ENCODE measurements at regions not wholly inside any gene's neighbourhood (a gene's known extent, or its start where the extent isn't known, plus 50 kb on each side); places are given as distances from the start of the nearest gene placed in this dataset.

DNA sequence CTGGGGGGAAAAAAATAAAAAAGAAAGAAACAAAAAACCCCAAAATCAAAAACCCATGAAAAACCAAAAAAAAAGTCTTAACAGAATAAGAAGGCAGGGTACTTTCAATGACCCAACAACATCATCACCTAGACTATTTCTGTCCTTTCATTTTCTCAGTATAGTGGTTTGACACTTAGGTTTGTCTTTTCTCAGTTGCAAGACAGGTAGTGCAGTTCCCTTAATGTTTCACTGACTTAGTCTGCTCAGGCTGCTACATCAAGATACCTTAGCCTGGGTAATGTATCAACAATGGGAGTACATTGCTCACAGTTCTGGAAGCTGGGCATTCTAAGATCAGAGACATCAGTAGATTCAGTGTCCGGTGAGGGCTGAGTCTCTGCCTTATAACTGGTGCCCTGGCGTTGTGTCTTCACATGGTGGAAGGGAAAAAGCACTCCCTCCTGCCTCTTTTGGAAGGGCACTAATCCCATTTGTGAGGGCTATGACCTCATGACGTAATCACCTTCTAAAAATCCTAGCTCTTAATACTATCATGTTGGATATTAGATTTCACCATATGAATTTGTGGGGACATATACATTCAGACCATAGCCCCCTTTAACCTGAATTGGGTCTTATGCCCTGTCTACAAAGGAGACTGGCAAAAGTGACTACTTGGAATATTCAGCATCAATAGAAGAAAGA, 362.3 kb upstream of the RBFOX1 start:
- Mint-ChIP-seq H3K27ac (no peak overlapping the region), H3K36me3 (no peaks in the 10 kb centered on the region), H3K4me3 (no peak overlapping the region), H3K27me3 (no peaks in the 10 kb centered on the region), H3K4me1 (no peaks in the 10 kb centered on the region), H3K9me3 (peaks cover 25% of the 10 kb centered on the region)
- no peak for DNase-seq
- CTCF ChIA-PET: no interaction called here

GRCh38 chr16:6969594-6969993, 363.1 kb upstream of the RBFOX1 start:
- Mint-ChIP-seq H3K9me3 (peaks cover 30% of the 10 kb centered on the region), H3K4me3 (no peak overlapping the region), H3K4me1 (no peaks in the 10 kb centered on the region), H3K36me3 (no peaks in the 10 kb centered on the region), H3K27ac (no peak overlapping the region), H3K27me3 (no peaks in the 10 kb centered on the region)
- no peak for DNase-seq
- CTCF ChIA-PET: no interaction called here

- no peak overlapping the region for H3K27ac Mint-ChIP-seq
- H3K9me3 Mint-ChIP-seq: peaks cover 31% of the 10 kb centered on the region
- CTCF ChIA-PET: no interaction called here
- no peaks in the 10 kb centered on the region for H3K27me3 Mint-ChIP-seq
- no peaks in the 10 kb centered on the region for H3K4me1 Mint-ChIP-seq
- H3K4me3 Mint-ChIP-seq: no peak overlapping the region
- no peaks in the 10 kb centered on the region for H3K36me3 Mint-ChIP-seq
- DNase-seq: no peak
Measured at GRCh38 chr16:6967796-6968320, 364.8 kb upstream of the RBFOX1 start.

- Mint-ChIP-seq H3K4me3 (no peak overlapping the region), H3K27ac (no peak overlapping the region), H3K4me1 (no peaks in the 10 kb centered on the region), H3K9me3 (peaks cover 37% of the 10 kb centered on the region), H3K36me3 (no peaks in the 10 kb centered on the region), H3K27me3 (no peaks in the 10 kb centered on the region)
- no peak for DNase-seq
- CTCF ChIA-PET: no interaction called here
Measured at GRCh38 chr16:6966925-6967324, 365.7 kb upstream of the RBFOX1 start.

- CTCF ChIA-PET: no interaction called here
- H3K36me3 Mint-ChIP-seq: no peaks in the 10 kb centered on the region
- no peak overlapping the region for H3K27ac Mint-ChIP-seq
- no peak overlapping the region for H3K4me3 Mint-ChIP-seq
- peaks cover 29% of the 10 kb centered on the region for H3K9me3 Mint-ChIP-seq
- DNase-seq: no peak
- H3K27me3 Mint-ChIP-seq: no peaks in the 10 kb centered on the region
- H3K4me1 Mint-ChIP-seq: no peaks in the 10 kb centered on the region
Measured at GRCh38 chr16:6964679-6965078, 368.0 kb upstream of the RBFOX1 start.

GRCh38 chr16:6961704-6962103, 370.9 kb upstream of the RBFOX1 start:
- no peaks in the 10 kb centered on the region for H3K27me3 Mint-ChIP-seq
- H3K36me3 Mint-ChIP-seq: no peaks in the 10 kb centered on the region
- no peak for DNase-seq
- no peaks in the 10 kb centered on the region for H3K4me1 Mint-ChIP-seq
- H3K9me3 Mint-ChIP-seq: peaks cover 39% of the 10 kb centered on the region
- no peak overlapping the region for H3K27ac Mint-ChIP-seq
- CTCF ChIA-PET: no interaction called here
- H3K4me3 Mint-ChIP-seq: no peak overlapping the region

DNA sequence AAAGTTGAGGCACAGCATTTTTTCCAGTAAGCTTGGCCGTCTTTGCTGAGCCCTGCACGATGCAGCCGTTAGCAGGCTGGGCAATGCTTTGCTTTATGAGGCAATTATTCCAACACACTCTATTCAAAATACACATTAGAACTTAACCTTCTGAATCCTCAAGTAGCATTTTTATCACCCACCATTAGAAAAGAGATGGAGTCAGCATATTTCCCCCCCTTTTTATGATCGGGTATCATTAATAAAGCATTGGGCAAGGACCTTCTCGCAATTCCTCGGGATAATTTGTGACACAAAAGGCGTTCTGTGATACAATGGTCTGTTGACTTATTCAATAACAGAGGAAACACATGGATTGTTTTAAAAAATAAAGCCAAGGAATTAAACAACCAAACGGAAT, 374.5 kb upstream of the RBFOX1 start:
- H3K27me3 Mint-ChIP-seq: no peaks in the 10 kb centered on the region
- H3K36me3 Mint-ChIP-seq: no peaks in the 10 kb centered on the region
- H3K4me1 Mint-ChIP-seq: no peaks in the 10 kb centered on the region
- H3K9me3 Mint-ChIP-seq: peaks cover 38% of the 10 kb centered on the region
- H3K4me3 Mint-ChIP-seq: no peak overlapping the region
- no peak for DNase-seq
- no peak overlapping the region for H3K27ac Mint-ChIP-seq
- CTCF ChIA-PET: no interaction called here

GRCh38 chr16:6957681-6958080, 375.0 kb upstream of the RBFOX1 start:
- H3K9me3 Mint-ChIP-seq: peaks cover 38% of the 10 kb centered on the region
- H3K36me3 Mint-ChIP-seq: no peaks in the 10 kb centered on the region
- CTCF ChIA-PET: no interaction called here
- DNase-seq: no peak
- H3K27ac Mint-ChIP-seq: no peak overlapping the region
- no peaks in the 10 kb centered on the region for H3K4me1 Mint-ChIP-seq
- H3K4me3 Mint-ChIP-seq: no peak overlapping the region
- H3K27me3 Mint-ChIP-seq: no peaks in the 10 kb centered on the region

GRCh38 chr16:6956511-6956910, 376.1 kb upstream of the RBFOX1 start:
- CTCF ChIA-PET: no interaction called here
- DNase-seq: no peak
- Mint-ChIP-seq H3K27ac (no peak overlapping the region), H3K9me3 (peaks cover 34% of the 10 kb centered on the region), H3K4me3 (no peak overlapping the region), H3K4me1 (no peaks in the 10 kb centered on the region), H3K27me3 (no peaks in the 10 kb centered on the region), H3K36me3 (no peaks in the 10 kb centered on the region)

DNA sequence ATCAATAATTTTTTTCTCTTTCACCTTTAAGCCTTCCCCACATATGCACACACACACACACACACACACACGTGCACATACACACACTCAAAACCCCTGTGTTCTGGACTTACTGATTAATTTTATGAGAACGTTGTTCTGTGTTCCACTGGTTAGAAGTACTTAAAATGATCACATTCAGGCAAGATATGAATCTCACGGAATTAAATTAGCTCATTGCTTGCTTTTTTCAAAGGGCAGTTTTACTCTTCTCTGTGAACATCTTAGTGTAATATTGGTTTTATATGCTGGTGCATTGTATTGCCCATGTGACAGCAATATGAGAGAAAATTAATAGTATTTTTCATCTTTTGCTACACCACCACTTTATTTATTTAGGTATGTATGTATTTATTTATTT, 377.3 kb upstream of the RBFOX1 start:
- Mint-ChIP-seq H3K36me3 (no peaks in the 10 kb centered on the region), H3K9me3 (peaks cover 37% of the 10 kb centered on the region), H3K4me3 (no peak overlapping the region), H3K27me3 (no peaks in the 10 kb centered on the region), H3K27ac (no peak overlapping the region), H3K4me1 (no peaks in the 10 kb centered on the region)
- no peak for DNase-seq
- CTCF ChIA-PET: no interaction called here

- DNase-seq: no peak
- Mint-ChIP-seq H3K36me3 (no peaks in the 10 kb centered on the region), H3K4me3 (no peak overlapping the region), H3K27ac (no peak overlapping the region), H3K4me1 (no peaks in the 10 kb centered on the region), H3K27me3 (no peaks in the 10 kb centered on the region), H3K9me3 (peaks cover 38% of the 10 kb centered on the region)
- CTCF ChIA-PET: no interaction called here
Measured at GRCh38 chr16:6949240-6949639, 383.4 kb upstream of the RBFOX1 start.

DNA sequence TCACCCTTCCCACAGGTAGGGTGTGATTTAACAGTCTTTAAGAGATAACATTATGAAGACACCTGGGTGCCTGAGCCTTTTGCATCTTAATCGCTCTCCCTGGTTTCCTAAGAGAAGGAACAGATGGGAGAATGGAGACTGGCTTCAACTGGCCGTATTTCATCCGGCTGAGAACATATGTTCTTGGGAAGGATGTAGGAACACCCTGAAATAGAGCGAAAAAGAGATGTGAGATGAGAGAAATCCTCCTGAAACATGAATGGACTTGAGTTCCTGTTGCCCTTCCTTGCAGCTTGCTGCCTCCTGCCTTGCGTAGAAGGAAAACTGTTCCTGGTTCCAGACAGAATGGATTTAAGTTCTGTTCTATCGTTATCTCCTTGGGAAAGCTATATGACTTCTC, 385.4 kb upstream of the RBFOX1 start:
- no peak overlapping the region for H3K27ac Mint-ChIP-seq
- H3K4me1 Mint-ChIP-seq: no peaks in the 10 kb centered on the region
- no peak for DNase-seq

GRCh38 chr16:6946802-6947201, 385.8 kb upstream of the RBFOX1 start:
- no peaks in the 10 kb centered on the region for H3K4me1 Mint-ChIP-seq
- CTCF ChIA-PET: no interaction called here
- peaks cover 38% of the 10 kb centered on the region for H3K9me3 Mint-ChIP-seq
- no peak overlapping the region for H3K27ac Mint-ChIP-seq
- no peaks in the 10 kb centered on the region for H3K36me3 Mint-ChIP-seq
- no peaks in the 10 kb centered on the region for H3K27me3 Mint-ChIP-seq
- no peak overlapping the region for H3K4me3 Mint-ChIP-seq
- DNase-seq: no peak

More for the DNA sequence above, 385.4 kb upstream of the RBFOX1 start:
- Mint-ChIP-seq H3K27me3 (no peaks in the 10 kb centered on the region), H3K9me3 (peaks cover 38% of the 10 kb centered on the region), H3K4me3 (no peak overlapping the region), H3K36me3 (no peaks in the 10 kb centered on the region)
- CTCF ChIA-PET: no interaction called here

DNA sequence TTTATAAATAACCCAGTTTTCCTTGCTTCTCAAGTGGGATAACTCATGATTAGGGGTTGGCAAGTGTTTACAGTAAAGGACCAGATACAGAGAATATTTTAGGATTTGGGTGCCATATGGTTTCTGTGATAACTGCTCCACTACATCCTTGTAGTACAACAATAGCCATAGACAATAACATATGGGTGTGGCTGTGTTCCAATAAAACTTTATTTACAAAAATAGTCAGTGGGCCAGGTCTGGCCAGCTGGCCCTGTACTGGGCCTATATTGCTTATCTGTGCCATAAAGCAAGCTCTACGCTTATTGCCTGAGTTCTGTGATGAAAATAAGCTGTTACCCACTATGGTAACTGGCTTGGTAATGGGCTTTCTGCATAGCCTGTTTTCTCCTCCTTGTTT, 386.5 kb upstream of the RBFOX1 start:
- DNase-seq: no peak
- CTCF ChIA-PET: no interaction called here
- Mint-ChIP-seq H3K27ac (no peak overlapping the region), H3K36me3 (no peaks in the 10 kb centered on the region), H3K9me3 (peaks cover 37% of the 10 kb centered on the region), H3K27me3 (no peaks in the 10 kb centered on the region), H3K4me1 (no peaks in the 10 kb centered on the region), H3K4me3 (no peak overlapping the region)

GRCh38 chr16:6940968-6941367, 391.7 kb upstream of the RBFOX1 start:
- no peaks in the 10 kb centered on the region for H3K36me3 Mint-ChIP-seq
- H3K4me3 Mint-ChIP-seq: no peak overlapping the region
- no peaks in the 10 kb centered on the region for H3K27me3 Mint-ChIP-seq
- DNase-seq: no peak
- no peaks in the 10 kb centered on the region for H3K4me1 Mint-ChIP-seq
- H3K27ac Mint-ChIP-seq: no peak overlapping the region
- CTCF ChIA-PET: no interaction called here
- peaks cover 16% of the 10 kb centered on the region for H3K9me3 Mint-ChIP-seq

GRCh38 chr16:6937641-6938040, 395.0 kb upstream of the RBFOX1 start:
- Mint-ChIP-seq H3K27ac (no peak overlapping the region), H3K4me1 (no peaks in the 10 kb centered on the region), H3K4me3 (no peak overlapping the region), H3K27me3 (no peaks in the 10 kb centered on the region), H3K36me3 (no peaks in the 10 kb centered on the region), H3K9me3 (peaks cover 24% of the 10 kb centered on the region)
- no peak for DNase-seq
- CTCF ChIA-PET: interaction anchor here (0.6 kb wide), 1 partner anchor 1431 kb away, joined by 3 read pairs; no protein-coding TSS in a partner anchor
